Colonic mucosa (tissue), 4 donors: ENCODE measurements at regions not wholly inside any gene's neighbourhood (a gene's known extent, or its start where the extent isn't known, plus 50 kb on each side); places are given as distances from the start of the nearest gene placed in this dataset.

Source experiments
- DNase-seq: peaks from one replicate; pipeline ENCODE4 v3.0.0-alpha.2; 2020
- H3K27ac ChIP-seq: fragments of 200-600 bp; one replicate; pipeline ENCODE4 v1.8.0; 2021
- H3K27me3 ChIP-seq: fragments of 200-600 bp; one replicate; pipeline ENCODE4 v1.8.0; 2021
- H3K36me3 ChIP-seq: fragments of 200-600 bp; one replicate; pipeline ENCODE4 v1.8.0; 2021
- H3K4me1 ChIP-seq: fragments of 200-600 bp; one replicate; pipeline ENCODE4 v1.8.0; 2021; ENCODE audit warnings: mild to moderate bottlenecking
- H3K4me3 ChIP-seq: fragments of 200-600 bp; one replicate; pipeline ENCODE4 v1.8.0; 2021
- H3K9ac ChIP-seq, 2 donors: one replicate each; pipeline ENCODE4 v1.7.0; 2013; ENCODE audit warnings: control low read depth in 2 of 2, low read depth in 2 of 2, low read length in 2 of 2
- H3K9me3 ChIP-seq: fragments of 200-600 bp; one replicate; pipeline ENCODE4 v1.8.0; 2021
- intact Hi-C: fragments of 100-400 bp; cut with DNase I; formaldehyde crosslinking; loops from one replicate; pipeline ENCODE4 v1.14.1; 2022
- TF ChIP-seq, protein P1 (sequence below): fragments of 200-600 bp; IDR thresholded peaks from one replicate; pipeline ENCODE4 v1.8.0; 2022; ENCODE audit warnings: antibody characterized with exemption, mild to moderate bottlenecking
- donor health status: healthy.
- donor health status: DM: no; HTN: no; CAD: no.
- donor health status: DM: no; HTN: no; CAD: no.

DNA sequence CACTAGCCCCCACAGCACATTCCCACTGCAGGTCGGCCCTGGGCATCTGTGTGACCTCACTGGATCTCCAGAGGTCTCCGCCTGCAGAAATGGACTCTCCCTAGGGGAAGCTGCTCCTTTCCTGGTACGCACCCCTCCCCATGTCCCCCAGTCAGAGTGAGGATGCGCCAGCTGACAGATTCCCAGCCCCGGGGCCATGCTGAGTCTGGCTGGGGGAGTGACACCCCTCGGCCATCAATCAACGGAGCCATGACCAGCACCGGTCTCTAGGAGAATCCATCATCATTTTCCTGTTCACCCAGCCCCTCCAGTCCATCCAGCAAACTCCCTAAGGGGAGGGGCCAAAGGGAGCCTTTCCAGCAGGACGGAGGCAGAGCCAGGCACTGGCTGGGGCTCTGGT is 68.7 kb upstream of the PAX7 start:
- H3K27me3 ChIP-seq: peaks cover 24% of the 10 kb centered on the region
- H3K27ac ChIP-seq: no peak overlapping the region
- H3K9ac ChIP-seq: no peak overlapping the region
- no peak for DNase-seq
- TF ChIP-seq, protein P1, sequence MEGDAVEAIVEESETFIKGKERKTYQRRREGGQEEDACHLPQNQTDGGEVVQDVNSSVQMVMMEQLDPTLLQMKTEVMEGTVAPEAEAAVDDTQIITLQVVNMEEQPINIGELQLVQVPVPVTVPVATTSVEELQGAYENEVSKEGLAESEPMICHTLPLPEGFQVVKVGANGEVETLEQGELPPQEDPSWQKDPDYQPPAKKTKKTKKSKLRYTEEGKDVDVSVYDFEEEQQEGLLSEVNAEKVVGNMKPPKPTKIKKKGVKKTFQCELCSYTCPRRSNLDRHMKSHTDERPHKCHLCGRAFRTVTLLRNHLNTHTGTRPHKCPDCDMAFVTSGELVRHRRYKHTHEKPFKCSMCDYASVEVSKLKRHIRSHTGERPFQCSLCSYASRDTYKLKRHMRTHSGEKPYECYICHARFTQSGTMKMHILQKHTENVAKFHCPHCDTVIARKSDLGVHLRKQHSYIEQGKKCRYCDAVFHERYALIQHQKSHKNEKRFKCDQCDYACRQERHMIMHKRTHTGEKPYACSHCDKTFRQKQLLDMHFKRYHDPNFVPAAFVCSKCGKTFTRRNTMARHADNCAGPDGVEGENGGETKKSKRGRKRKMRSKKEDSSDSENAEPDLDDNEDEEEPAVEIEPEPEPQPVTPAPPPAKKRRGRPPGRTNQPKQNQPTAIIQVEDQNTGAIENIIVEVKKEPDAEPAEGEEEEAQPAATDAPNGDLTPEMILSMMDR: no peak
- H3K4me3 ChIP-seq: no peak overlapping the region
- no peaks in the 10 kb centered on the region for H3K36me3 ChIP-seq
- no peaks in the 10 kb centered on the region for H3K4me1 ChIP-seq
- intact Hi-C loops: no loop called here
- no peaks in the 10 kb centered on the region for H3K9me3 ChIP-seq

DNA sequence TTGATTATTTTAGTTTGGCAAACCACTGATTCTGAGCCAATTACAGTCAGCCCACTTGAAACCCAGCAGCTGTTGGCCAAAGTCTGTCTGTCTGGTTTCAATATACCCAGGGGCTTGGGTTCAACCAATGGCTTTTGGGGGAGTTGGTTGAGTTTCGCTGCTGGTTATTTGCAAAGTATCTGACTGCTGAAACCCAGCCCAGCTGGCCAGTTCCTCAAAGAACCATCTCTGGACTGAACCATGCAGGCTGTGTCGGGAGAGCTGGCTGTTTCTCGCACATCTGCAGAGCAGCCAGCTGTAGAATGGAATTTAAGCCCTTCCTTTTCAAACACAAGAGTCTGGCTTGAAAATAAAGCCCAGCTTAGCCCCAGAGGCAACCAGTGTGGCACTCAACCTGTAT is 66.0 kb upstream of the PAX7 start:
- Histone ChIP-seq H3K9me3 (no peaks in the 10 kb centered on the region), H3K9ac (no peak overlapping the region), H3K27me3 (peaks cover 4% of the 10 kb centered on the region), H3K27ac (no peak overlapping the region), H3K36me3 (no peaks in the 10 kb centered on the region), H3K4me3 (no peak overlapping the region), H3K4me1 (no peaks in the 10 kb centered on the region)
- DNase-seq: no peak
- intact Hi-C loops: no loop called here
- TF ChIP-seq, protein P1: no peak

DNA sequence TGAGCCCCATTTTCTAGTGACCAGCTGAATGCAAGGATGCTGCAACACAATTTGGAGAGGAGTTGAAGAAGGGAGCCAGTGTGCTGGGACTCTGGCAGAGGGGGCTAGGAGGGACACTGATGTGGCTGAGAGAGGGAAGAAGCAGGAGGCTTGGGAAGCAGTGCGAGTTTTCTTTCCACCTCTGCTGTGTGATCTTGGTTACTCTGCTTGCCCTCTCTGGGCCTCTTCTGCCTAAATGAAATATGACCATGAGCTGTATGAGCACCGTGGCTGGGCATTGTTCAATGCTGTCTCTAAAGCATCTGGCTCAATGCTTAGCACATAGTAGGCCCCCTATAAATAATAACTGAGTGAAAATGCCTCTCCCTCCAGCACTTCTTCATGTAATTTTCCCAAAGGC is 65.3 kb upstream of the PAX7 start:
- TF ChIP-seq, protein P1: no peak
- no peak for DNase-seq
- H3K9me3 ChIP-seq: no peaks in the 10 kb centered on the region
- H3K4me3 ChIP-seq: no peak overlapping the region
- intact Hi-C loops: no loop called here
- no peak overlapping the region for H3K9ac ChIP-seq
- H3K27ac ChIP-seq: no peak overlapping the region
- H3K36me3 ChIP-seq: no peaks in the 10 kb centered on the region
- H3K4me1 ChIP-seq: no peaks in the 10 kb centered on the region
- H3K27me3 ChIP-seq: peaks cover 4% of the 10 kb centered on the region

DNA sequence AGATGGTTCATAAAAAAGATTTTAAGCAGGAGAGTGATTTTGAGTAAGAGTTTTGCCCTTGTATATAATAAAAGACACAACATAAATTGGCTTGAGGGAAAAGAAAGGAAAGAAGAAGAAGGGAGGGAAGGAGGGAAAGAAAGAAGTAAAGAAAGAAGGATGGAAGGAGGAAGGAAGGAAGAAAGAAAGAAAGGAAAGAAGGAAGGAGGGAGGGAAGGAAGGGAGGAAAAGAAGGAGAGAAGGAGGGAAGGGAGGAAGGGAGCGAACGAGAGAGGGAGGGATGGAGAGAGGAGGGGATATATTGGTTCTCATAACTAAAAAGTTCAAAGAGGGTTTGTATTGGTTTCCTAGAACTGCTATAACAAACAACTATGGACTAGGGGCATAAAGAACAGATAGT is 62.2 kb upstream of the PAX7 start:
- Histone ChIP-seq H3K27me3 (no peaks in the 10 kb centered on the region), H3K27ac (no peak overlapping the region), H3K4me1 (no peaks in the 10 kb centered on the region), H3K9ac (no peak overlapping the region), H3K4me3 (no peak overlapping the region), H3K36me3 (no peaks in the 10 kb centered on the region), H3K9me3 (no peaks in the 10 kb centered on the region)
- intact Hi-C loops: no loop called here
- DNase-seq: no peak
- TF ChIP-seq, protein P1: no peak

DNA sequence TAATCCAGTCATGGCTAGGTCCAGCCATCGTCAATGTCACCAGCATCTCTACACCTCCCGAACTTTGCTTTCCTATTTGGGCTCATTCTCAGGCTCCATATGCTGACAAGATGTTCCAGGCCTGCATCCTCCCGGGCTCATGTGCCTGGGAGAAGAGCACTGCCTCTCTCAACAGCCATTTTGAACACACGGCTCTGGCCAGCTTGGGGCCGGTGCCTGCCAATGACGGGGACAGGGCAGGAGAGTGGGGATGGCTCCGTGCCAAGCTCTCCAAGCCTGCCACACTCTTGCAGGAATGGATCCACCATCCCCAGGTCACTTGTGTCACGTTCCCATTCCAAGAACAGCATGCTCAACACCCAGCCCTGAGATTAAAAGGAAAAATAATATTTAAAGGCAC is 61.4 kb upstream of the PAX7 start:
- Histone ChIP-seq H3K27me3 (no peaks in the 10 kb centered on the region), H3K36me3 (no peaks in the 10 kb centered on the region), H3K4me1 (no peaks in the 10 kb centered on the region), H3K4me3 (no peak overlapping the region), H3K9ac (no peak overlapping the region), H3K27ac (no peak overlapping the region), H3K9me3 (no peaks in the 10 kb centered on the region)
- no peak for DNase-seq
- TF ChIP-seq, protein P1: no peak
- intact Hi-C loops: no loop called here
